Transverse colon (tissue), 4 donors: ENCODE measurements at regions not wholly inside any gene's neighbourhood (a gene's known extent, or its start where the extent isn't known, plus 50 kb on each side); places are given as distances from the start of the nearest gene placed in this dataset.
A peak's percentile ranks its signal among the peaks of the same experiment; 100 is the strongest.

ENCODE experiments used
- DNase-seq: peaks from one replicate; pipeline ENCODE4 v3.0.0-alpha.2; 2019
- H3K27ac ChIP-seq, 4 donors: fragments of 200-600 bp; sonication (generic); 2 replicates each; pipeline ENCODE4 v1.5.1; 2016 to 2018; ENCODE audit warnings: inconsistent platforms in 4 of 4
- H3K27me3 ChIP-seq: fragments of 200-600 bp; sonication (generic); 2 replicates; pipeline ENCODE4 v1.5.1; 2017; ENCODE audit warnings: inconsistent platforms
- H3K36me3 ChIP-seq, 4 donors: fragments of 200-600 bp; sonication (generic); 2 replicates each; pipeline ENCODE4 v1.5.1; 2017 to 2019; ENCODE audit warnings: inconsistent platforms in 4 of 4
- H3K4me1 ChIP-seq, 4 donors: fragments of 200-600 bp; sonication (generic); 2 replicates each; pipeline ENCODE4 v1.5.1; 2017 to 2020; ENCODE audit warnings: inconsistent platforms in 4 of 4
- H3K4me3 ChIP-seq, 4 donors: fragments of 200-600 bp; sonication (generic); 1 replicate in 1 of 4; 2 replicates in 3 of 4; pipeline versions ENCODE4 v1.5.1 to v1.6.1; 2017 to 2019; ENCODE audit warnings: inconsistent platforms in 4 of 4
- H3K9me3 ChIP-seq, 2 donors: fragments of 200-600 bp; sonication (generic); 2 replicates each; pipeline ENCODE4 v1.5.1; 2017 to 2019; ENCODE audit warnings: inconsistent platforms in 2 of 2
- EP300 ChIP-seq: sonication (generic); formaldehyde crosslinking; IDR thresholded peaks from one replicate; pipeline ENCODE4 v1.6.1; 2017; ENCODE audit warnings: antibody characterized with exemption, low read depth
- POLR2A ChIP-seq: fragments of 450-650 bp; IDR thresholded peaks from one replicate; pipeline ENCODE4 v1.6.1; 2016; ENCODE audit warnings: antibody characterized with exemption, mild to moderate bottlenecking, moderate library complexity
- POLR2AphosphoS5 ChIP-seq, 3 donors: sonication (generic); formaldehyde crosslinking; IDR thresholded peaks; one replicate each; pipeline ENCODE4 v1.6.1; 2016; ENCODE audit warnings: antibody characterized with exemption in 3 of 3
- WGBS, 2 donors: methylation state at CpG; one replicate each; pipeline ENCODE4 v1.1.5; 2018; ENCODE audit warnings: low coverage in 1 of 2; 5-methylcytosine and 5-hydroxymethylcytosine counted together
- in situ Hi-C, 4 donors: fragments of 200-750 bp; cut with MboI; loops; one replicate each; pipeline versions ENCODE4 v1.15.0 to v1.15.1; 2017; ENCODE audit warnings: low sequenced_read_pairs in 3 of 4, low pct_ligation_motif_present in 1 of 4, low pct_unique_long_range_greater_than_20kb in 1 of 4
- intact Hi-C: fragments of 100-400 bp; cut with DNase I; formaldehyde crosslinking; loops from one replicate; pipeline ENCODE4 v1.15.1; 2023; ENCODE audit warnings: low total_unique reads
- TF ChIP-seq, protein P1 (sequence below), 5 experiments: fragments of 200-600 bp in 3 of 5; fragments of 450-650 bp in 2 of 5; sonication (generic) in 3 of 5; IDR thresholded peaks; 1 replicate in 2 of 5; 2 replicates in 3 of 5; pipeline ENCODE4 v1.5.1; 2016 to 2017; ENCODE audit warnings: antibody characterized with exemption in 5 of 5, inconsistent platforms in 3 of 5, mild to moderate bottlenecking in 2 of 5, moderate library complexity in 1 of 5

DNA sequence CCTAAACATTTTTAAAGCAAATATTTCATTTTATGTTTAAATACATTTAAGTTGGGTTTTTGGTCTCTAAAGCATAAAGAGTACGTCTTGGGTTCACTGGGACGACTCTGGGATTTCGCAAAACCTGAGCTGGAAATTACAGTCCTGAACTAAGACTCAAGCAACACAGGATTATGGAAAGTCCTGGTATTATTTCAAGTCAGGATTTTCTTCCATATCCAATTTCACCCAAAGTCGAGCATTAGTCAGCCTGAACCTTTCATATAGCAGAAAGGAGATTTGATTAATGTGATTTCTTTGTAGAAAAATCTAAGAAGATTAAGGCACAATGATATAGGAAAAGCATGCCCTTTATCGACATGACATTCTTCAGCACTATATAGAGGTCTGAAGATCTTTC is 100.0 kb downstream of the MTERF1 start:
- in situ Hi-C loops: loop anchor here in 3 of 4 donors (10.0 to 25.0 kb wide), 2 partner anchors 693 to 696 kb away; no protein-coding TSS in a partner anchor
- Histone ChIP-seq H3K27ac (no peak overlapping the region), H3K4me3 (no peak overlapping the region), H3K4me1 (peaks cover 0 to 7% (median 0%) of the 10 kb centered on the region in 4 donors), H3K36me3 (no peaks in the 10 kb centered on the region), H3K27me3 (no peaks in the 10 kb centered on the region), H3K9me3 (no peaks in the 10 kb centered on the region)
- DNase-seq: no peak
- TF ChIP-seq POLR2A: no peak
- TF ChIP-seq EP300: no peak
- TF ChIP-seq POLR2AphosphoS5 (IDR thresholded peaks at IDR 0.05): no peak
- TF ChIP-seq, protein P1, sequence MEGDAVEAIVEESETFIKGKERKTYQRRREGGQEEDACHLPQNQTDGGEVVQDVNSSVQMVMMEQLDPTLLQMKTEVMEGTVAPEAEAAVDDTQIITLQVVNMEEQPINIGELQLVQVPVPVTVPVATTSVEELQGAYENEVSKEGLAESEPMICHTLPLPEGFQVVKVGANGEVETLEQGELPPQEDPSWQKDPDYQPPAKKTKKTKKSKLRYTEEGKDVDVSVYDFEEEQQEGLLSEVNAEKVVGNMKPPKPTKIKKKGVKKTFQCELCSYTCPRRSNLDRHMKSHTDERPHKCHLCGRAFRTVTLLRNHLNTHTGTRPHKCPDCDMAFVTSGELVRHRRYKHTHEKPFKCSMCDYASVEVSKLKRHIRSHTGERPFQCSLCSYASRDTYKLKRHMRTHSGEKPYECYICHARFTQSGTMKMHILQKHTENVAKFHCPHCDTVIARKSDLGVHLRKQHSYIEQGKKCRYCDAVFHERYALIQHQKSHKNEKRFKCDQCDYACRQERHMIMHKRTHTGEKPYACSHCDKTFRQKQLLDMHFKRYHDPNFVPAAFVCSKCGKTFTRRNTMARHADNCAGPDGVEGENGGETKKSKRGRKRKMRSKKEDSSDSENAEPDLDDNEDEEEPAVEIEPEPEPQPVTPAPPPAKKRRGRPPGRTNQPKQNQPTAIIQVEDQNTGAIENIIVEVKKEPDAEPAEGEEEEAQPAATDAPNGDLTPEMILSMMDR (IDR thresholded peaks at IDR 0.05): no peak
- 90 to 92% methylated on average over 5 of the region's 5 CpGs for WGBS, 2 donors
- intact Hi-C loops: loop anchor here (10.0 kb wide), 1 partner anchor 696 kb away; no protein-coding TSS in a partner anchor

DNA sequence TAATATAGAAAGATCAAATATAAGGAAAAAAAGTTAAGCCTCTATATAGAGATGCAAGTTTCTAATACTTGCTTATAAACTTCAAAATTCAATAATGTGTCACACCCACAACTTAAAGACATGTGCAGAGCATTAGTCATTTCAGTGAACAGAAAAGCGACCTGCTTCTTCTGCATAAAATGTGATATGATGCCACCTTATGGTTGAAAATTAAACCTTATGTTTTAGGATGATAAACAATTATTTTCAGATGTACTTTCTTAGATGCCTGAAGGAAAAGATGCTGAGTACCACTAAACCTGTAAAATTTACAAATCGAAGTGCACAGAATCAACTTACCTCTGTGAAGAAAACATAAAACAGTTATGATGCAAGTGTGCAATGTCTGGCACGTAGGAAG is 96.0 kb downstream of the MTERF1 start:
- Histone ChIP-seq H3K27ac (no peak overlapping the region), H3K4me1 (peaks cover 0 to 7% (median 0%) of the 10 kb centered on the region in 4 donors), H3K27me3 (no peaks in the 10 kb centered on the region), H3K36me3 (no peaks in the 10 kb centered on the region), H3K4me3 (no peak overlapping the region), H3K9me3 (no peaks in the 10 kb centered on the region)
- DNase-seq: no peak
- in situ Hi-C loops (loop anchor here in 3 of 4 donors (10.0 to 25.0 kb wide), 2 partner anchors 697 to 700 kb away; no protein-coding TSS in a partner anchor), intact Hi-C loops (loop anchor here (10.0 kb wide), 1 partner anchor 700 kb away; no protein-coding TSS in a partner anchor)
- TF ChIP-seq EP300 (no peak), POLR2AphosphoS5 (IDR thresholded peaks at IDR 0.05) (no peak), POLR2A (no peak)
- TF ChIP-seq, protein P1 (IDR thresholded peaks at IDR 0.05): peak; percentile 41 to 59 (median 44)
- 22 to 29% methylated on average over 3 of the region's 3 CpGs for WGBS, 2 donors

DNA sequence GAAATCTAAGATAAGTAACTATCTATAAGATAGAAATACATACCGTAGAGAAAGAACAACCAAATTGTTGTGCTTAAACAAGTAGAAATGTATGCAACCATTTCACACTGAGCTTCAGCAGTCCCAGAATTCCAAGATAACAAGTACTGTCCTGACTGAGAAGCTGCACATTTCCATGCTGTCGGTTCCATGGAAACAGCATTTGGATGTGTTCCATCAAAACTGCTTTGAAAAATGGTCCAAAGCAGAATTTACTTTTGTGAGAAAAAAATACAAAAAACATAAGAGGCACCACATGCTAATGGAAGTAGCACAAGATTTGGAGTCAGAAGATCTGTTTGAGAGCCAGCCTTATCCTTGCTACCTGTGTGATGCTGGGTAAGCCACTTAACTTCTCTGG is 92.6 kb downstream of the MTERF1 start:
- intact Hi-C loops (loop anchor here (10.0 kb wide), 1 partner anchor 703 kb away; no protein-coding TSS in a partner anchor), in situ Hi-C loops (loop anchor here in 3 of 4 donors (10.0 to 25.0 kb wide), 2 partner anchors 701 to 703 kb away; no protein-coding TSS in a partner anchor)
- no peak overlapping the region for H3K4me3 ChIP-seq
- 72 to 75% methylated on average over 2 of the region's 2 CpGs for WGBS, 2 donors
- no peaks in the 10 kb centered on the region for H3K27me3 ChIP-seq
- peaks cover 0 to 7% (median 0%) of the 10 kb centered on the region in 4 donors for H3K4me1 ChIP-seq
- DNase-seq: no peak
- H3K36me3 ChIP-seq: no peaks in the 10 kb centered on the region
- no peak overlapping the region for H3K27ac ChIP-seq
- H3K9me3 ChIP-seq: no peaks in the 10 kb centered on the region
- TF ChIP-seq POLR2AphosphoS5 (IDR thresholded peaks at IDR 0.05) (no peak), EP300 (no peak), POLR2A (no peak)
- TF ChIP-seq, protein P1 (IDR thresholded peaks at IDR 0.05): no peak

DNA sequence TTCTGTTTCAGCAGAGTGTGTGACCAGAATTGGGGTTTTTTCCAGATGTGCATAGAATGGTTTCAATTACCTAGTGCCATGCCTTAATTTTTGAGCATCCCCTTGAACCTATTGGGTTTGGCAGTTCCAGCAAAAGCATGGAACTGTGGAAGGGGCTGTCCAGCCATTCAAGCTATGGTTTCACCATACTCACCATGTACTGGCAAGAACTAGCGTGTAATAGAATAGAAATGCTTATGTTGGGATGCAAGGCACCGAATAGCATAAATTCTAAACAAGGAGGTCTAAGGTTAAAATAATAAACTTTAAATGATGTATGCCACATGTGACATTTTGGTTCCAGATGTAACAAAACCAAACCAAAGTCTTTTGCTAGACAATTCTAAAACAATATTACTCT is 91.4 kb downstream of the MTERF1 start:
- intact Hi-C loops: loop anchor here (10.0 kb wide), 1 partner anchor 704 kb away; no protein-coding TSS in a partner anchor
- Histone ChIP-seq H3K4me1 (peaks cover 0 to 4% (median 0%) of the 10 kb centered on the region in 4 donors), H3K36me3 (no peaks in the 10 kb centered on the region), H3K9me3 (no peaks in the 10 kb centered on the region), H3K4me3 (no peak overlapping the region), H3K27ac (no peak overlapping the region), H3K27me3 (no peaks in the 10 kb centered on the region)
- WGBS, 2 donors: 83 to 88% methylated on average over 2 of the region's 2 CpGs
- DNase-seq: no peak
- no peak for TF ChIP-seq EP300
- TF ChIP-seq POLR2AphosphoS5 (IDR thresholded peaks at IDR 0.05): no peak
- TF ChIP-seq, protein P1 (IDR thresholded peaks at IDR 0.05): no peak
- TF ChIP-seq POLR2A: no peak
- in situ Hi-C loops: loop anchor here in 3 of 4 donors (10.0 to 25.0 kb wide), 2 partner anchors 702 to 704 kb away; no protein-coding TSS in a partner anchor
